HL-60 (cell line): ENCODE measurements at regions not wholly inside any gene's neighbourhood (a gene's known extent, or its start where the extent isn't known, plus 50 kb on each side); places are given as distances from the start of the nearest gene placed in this dataset.

Source experiments
- DNase-seq, 2 experiments: peaks; one replicate each; pipeline ENCODE4 v3.0.0-alpha.2; 2010 to 2020; ENCODE audit warnings: low read depth in 1 of 2, low spot score in 1 of 2
- H3K27ac ChIP-seq: fragments of 250-450 bp; sonication (Bioruptor Pico); replicated peaks from 2 replicates; pipeline ENCODE4 v1.5.1; 2020; ENCODE audit warnings: mild to moderate bottlenecking, moderate library complexity
- H3K27me3 ChIP-seq: fragments of 250-450 bp; sonication (Bioruptor Pico); 2 replicates; pipeline ENCODE4 v1.5.1; 2021; ENCODE audit warnings: mild to moderate bottlenecking, moderate library complexity; ENCODE audit not compliant: insufficient read depth, poor library complexity, severe bottlenecking
- H3K4me3 ChIP-seq: replicated peaks from 2 replicates; pipeline ENCODE4 v1.5.1; 2011; ENCODE audit warnings: mild to moderate bottlenecking, control low read depth, low read length; ENCODE audit not compliant: insufficient read depth
- GABPA ChIP-seq: IDR thresholded peaks from 2 replicates; pipeline ENCODE4 v1.6.1; 2012; ENCODE audit warnings: low read depth
- POLR2AphosphoS5 ChIP-seq: IDR thresholded peaks from 2 replicates; pipeline ENCODE4 v1.6.1; 2012; ENCODE audit warnings: low read depth
- SPI1 ChIP-seq: IDR thresholded peaks from 2 replicates; pipeline ENCODE4 v1.6.1; 2012; ENCODE audit warnings: low read depth, mild to moderate bottlenecking, borderline replicate concordance
- TF ChIP-seq, protein P1 (sequence below): IDR thresholded peaks from 2 replicates; pipeline ENCODE4 v1.6.1; 2012; ENCODE audit warnings: low read depth; ENCODE audit not compliant: insufficient replicate concordance
- TF ChIP-seq, protein P2 (sequence below): IDR thresholded peaks from one replicate; pipeline ENCODE4 v1.5.1; 2011; ENCODE audit warnings: low read length, control low read depth, inconsistent platforms; ENCODE audit not compliant: insufficient read depth

DNA sequence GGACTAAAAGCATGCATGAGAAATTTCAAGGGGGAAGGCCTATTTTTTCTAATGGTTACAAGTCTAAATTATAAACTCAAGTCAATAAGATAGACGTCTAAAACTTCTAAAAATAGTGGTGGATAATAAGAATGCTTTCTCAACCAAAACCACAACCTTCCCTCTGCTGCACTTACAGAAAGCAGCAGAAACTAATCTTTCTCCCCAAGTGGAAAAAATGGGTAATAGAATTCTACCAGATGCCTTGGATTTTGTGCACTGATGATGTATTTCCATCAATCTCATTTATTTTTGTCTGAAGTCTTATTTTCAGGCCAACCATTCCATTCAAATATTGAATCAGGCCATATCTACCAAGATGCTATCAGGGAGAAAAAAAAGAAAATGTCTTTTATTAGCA lies 344.7 kb downstream of the NEK10 start:
- no peak for DNase-seq
- TF ChIP-seq GABPA (no peak), POLR2AphosphoS5 (no peak), SPI1 (no peak)
- TF ChIP-seq, protein P1, sequence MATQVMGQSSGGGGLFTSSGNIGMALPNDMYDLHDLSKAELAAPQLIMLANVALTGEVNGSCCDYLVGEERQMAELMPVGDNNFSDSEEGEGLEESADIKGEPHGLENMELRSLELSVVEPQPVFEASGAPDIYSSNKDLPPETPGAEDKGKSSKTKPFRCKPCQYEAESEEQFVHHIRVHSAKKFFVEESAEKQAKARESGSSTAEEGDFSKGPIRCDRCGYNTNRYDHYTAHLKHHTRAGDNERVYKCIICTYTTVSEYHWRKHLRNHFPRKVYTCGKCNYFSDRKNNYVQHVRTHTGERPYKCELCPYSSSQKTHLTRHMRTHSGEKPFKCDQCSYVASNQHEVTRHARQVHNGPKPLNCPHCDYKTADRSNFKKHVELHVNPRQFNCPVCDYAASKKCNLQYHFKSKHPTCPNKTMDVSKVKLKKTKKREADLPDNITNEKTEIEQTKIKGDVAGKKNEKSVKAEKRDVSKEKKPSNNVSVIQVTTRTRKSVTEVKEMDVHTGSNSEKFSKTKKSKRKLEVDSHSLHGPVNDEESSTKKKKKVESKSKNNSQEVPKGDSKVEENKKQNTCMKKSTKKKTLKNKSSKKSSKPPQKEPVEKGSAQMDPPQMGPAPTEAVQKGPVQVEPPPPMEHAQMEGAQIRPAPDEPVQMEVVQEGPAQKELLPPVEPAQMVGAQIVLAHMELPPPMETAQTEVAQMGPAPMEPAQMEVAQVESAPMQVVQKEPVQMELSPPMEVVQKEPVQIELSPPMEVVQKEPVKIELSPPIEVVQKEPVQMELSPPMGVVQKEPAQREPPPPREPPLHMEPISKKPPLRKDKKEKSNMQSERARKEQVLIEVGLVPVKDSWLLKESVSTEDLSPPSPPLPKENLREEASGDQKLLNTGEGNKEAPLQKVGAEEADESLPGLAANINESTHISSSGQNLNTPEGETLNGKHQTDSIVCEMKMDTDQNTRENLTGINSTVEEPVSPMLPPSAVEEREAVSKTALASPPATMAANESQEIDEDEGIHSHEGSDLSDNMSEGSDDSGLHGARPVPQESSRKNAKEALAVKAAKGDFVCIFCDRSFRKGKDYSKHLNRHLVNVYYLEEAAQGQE = no peak
- TF ChIP-seq, protein P2, sequence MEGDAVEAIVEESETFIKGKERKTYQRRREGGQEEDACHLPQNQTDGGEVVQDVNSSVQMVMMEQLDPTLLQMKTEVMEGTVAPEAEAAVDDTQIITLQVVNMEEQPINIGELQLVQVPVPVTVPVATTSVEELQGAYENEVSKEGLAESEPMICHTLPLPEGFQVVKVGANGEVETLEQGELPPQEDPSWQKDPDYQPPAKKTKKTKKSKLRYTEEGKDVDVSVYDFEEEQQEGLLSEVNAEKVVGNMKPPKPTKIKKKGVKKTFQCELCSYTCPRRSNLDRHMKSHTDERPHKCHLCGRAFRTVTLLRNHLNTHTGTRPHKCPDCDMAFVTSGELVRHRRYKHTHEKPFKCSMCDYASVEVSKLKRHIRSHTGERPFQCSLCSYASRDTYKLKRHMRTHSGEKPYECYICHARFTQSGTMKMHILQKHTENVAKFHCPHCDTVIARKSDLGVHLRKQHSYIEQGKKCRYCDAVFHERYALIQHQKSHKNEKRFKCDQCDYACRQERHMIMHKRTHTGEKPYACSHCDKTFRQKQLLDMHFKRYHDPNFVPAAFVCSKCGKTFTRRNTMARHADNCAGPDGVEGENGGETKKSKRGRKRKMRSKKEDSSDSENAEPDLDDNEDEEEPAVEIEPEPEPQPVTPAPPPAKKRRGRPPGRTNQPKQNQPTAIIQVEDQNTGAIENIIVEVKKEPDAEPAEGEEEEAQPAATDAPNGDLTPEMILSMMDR = no peak
- H3K27ac ChIP-seq = no peak overlapping the region
- H3K27me3 ChIP-seq = no peaks in the 10 kb centered on the region
- H3K4me3 ChIP-seq = no peak overlapping the region

DNA sequence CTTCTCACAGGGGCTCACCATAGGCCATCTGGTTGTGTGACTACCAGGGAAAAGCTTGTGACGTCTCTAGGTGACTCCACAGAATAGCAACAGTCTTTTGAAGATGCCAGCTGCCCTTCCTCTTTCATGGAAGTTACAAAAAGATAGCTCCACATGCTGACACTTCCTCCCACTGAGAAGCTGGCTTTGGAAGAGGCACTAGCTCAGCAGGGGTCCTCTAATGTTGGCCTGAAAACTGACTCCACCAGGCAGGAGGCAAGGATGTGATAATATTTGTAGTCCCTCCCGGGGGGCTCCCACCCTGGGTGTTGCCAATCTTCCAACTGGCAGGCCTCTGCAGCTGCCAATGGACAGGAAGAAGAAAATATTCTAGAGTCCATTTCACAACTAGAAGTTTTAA lies 343.5 kb downstream of the NEK10 start:
- no peak overlapping the region for H3K4me3 ChIP-seq
- DNase-seq = no peak
- no peak overlapping the region for H3K27ac ChIP-seq

DNA sequence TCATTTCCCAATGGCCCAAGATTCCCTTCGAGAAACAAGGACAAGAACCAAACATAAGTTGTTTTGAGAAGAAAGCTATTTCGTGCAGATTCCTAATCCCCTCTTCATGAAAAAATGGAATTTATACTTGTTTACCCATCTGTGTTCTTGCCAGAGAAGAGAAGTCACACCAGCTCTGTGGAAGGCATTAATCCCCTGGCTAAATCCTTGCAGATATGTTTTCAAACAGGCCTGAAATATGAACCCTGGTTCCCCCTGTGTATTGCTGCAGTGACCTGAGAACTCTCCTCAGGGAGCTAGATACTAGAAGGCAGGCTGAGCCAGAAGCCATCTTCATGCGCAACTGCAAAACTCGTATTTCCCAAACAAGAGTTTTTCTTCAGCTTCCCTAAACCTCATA lies 337.7 kb downstream of the NEK10 start:
- Histone ChIP-seq H3K27me3 (no peaks in the 10 kb centered on the region), H3K27ac (no peak overlapping the region), H3K4me3 (no peak overlapping the region)
- DNase-seq = no peak
- TF ChIP-seq POLR2AphosphoS5 (no peak), SPI1 (no peak), GABPA (no peak)
- TF ChIP-seq, protein P2 = no peak
- TF ChIP-seq, protein P1 = no peak

More for the DNA sequence above, 343.5 kb downstream of the NEK10 start:
- TF ChIP-seq GABPA = no peak
- 0 out of 2 replicates have a peak, but pooled peaks have one; percentile 37 for TF ChIP-seq SPI1
- no peaks in the 10 kb centered on the region for H3K27me3 ChIP-seq

DNA sequence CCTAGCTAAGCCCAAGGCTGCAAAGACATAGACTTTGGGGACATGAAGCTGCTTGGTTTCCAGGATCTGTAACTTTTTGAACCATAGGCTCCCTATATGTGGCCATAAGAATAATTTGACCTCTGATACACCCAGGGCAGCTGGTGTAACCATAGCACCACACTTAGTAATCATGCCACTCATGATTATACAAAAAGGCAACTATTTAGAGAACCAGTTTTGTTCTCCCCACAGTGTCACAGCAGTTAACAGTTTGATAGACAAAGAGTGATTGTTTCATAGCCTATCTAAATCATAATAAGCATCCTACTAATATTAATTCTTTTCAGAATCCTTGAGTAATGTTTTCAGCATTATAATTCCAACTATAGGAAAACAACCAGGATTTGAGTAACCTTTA lies 334.9 kb downstream of the NEK10 start:
- Histone ChIP-seq H3K4me3 (no peak overlapping the region), H3K27me3 (no peaks in the 10 kb centered on the region), H3K27ac (no peak overlapping the region)
- TF ChIP-seq POLR2AphosphoS5 (no peak), GABPA (no peak), SPI1 (no peak)
- TF ChIP-seq, protein P1 = no peak
- TF ChIP-seq, protein P2 = no peak
- no peak for DNase-seq
